ENCODE measurements at regions not wholly inside any gene's neighbourhood (a gene's known extent, or its start where the extent isn't known, plus 50 kb on each side); places are given as distances from the start of the nearest gene placed in this dataset.
"Not testable (repeated sequence)": the region's sequence is repeated elsewhere in the genome, so short reads cannot be mapped to it uniquely, and the experiment has no call there.

GRCh38 chr4:154030152-154030551 is 241.3 kb upstream of the SFRP2 start:
- no peak for DNase-seq

DNA sequence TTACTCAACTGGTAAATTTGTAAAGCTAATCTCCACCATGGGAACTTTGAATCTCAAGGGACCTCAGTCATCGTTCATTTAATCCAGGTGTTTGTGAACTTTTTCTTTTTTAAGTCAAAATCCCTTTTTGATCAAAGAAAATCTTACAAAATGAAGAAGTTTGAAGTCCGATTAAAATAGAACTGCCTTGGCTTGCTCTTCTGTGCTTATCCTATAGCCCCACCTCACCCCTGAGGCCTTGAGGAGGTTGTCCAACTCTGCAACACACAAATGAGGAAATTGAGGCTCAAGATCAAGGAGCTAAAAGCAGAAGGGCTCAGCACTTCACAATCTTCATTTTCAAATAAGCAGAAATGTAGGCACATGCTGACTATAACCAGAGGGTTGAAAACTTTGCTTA is 240.3 kb upstream of the SFRP2 start:
- no peak for DNase-seq

GRCh38 chr4:154025110-154025509 is 236.2 kb upstream of the SFRP2 start:
- DNase-seq, result no peak

DNA sequence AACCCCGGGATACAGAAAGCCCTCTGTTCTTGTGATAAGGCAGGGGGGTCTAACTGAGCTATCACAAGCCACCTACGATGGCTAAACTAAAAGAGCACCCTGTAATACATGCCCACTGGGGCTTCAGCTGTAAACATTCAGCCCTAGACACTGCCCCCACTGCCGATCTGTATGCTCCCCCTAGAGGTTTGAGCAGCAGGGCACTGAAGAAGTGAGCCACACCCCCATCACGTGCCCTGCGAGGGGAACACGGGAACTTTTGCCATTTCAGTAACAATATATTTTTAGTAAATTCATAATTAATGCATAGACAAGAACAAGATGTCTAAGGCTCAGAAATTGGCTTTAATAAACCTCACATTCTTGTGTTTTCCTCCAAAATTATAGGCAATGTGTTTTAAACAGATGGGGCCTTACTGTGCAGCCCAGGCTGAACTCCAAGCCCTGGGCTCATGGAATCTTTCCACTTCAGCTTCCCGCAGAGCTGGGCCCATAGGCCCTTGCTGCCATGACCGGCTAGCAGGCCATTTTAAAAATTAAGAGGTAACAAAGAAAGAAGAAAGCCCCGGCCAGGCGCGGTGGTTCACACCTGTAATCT is 235.3 kb upstream of the SFRP2 start:
- peak; percentile 22 for DNase-seq

- not testable (repeated sequence) for DNase-seq
These were observed 234.8 kb upstream of the SFRP2 start for GRCh38 chr4:154023671-154024070.

DNA sequence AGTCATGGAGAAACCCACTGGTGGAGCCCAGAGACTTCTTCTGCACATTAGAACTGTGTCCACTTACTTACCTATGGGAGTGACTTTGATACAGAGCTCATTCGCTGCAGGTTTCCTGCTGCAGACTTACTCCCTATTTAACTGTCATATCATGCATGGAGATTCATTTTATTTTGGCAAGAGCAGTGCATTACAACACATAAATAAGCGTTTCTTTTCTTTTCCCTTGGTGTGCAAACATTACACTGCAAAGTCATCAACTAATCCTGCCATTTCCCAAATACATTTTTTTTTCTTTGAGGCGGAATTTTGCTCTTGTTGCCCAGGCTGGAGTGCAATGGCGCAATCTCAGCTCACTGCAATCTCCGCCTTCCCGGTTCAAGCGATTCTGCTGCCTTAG is 230.9 kb upstream of the SFRP2 start:
- DNase-seq, result no peak

GRCh38 chr4:154018659-154019058 is 229.8 kb upstream of the SFRP2 start:
- peak; percentile 4 for DNase-seq

DNA sequence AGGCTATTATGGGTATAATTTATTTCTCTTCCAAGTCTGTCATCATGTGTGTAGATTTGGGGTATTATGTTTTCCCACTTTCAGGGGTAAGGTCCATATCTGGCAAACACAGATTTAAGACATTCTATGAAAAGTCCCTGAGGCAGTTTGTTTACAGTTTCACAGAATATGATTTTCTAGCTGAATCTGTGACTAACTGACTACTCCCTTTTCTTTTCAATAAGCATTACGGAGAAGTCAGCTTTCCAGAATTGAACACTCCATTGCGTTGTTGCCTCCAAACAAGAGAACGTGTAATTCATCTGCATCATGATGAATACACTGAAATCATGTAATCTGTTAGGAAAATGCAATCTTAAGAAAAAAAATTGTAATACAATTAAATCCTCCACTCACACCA is 226.7 kb upstream of the SFRP2 start:
- no peak for DNase-seq

- no peak for DNase-seq
These were observed 225.8 kb upstream of the SFRP2 start for GRCh38 chr4:154014407-154015321.

GRCh38 chr4:154013576-154013975 is 224.7 kb upstream of the SFRP2 start:
- DNase-seq, result no peak

- DNase-seq, result no peak
These were observed 221.5 kb upstream of the SFRP2 start for GRCh38 chr4:154010371-154010770.

GRCh38 chr4:154009788-154010187 is 220.9 kb upstream of the SFRP2 start:
- DNase-seq, result no peak

DNA sequence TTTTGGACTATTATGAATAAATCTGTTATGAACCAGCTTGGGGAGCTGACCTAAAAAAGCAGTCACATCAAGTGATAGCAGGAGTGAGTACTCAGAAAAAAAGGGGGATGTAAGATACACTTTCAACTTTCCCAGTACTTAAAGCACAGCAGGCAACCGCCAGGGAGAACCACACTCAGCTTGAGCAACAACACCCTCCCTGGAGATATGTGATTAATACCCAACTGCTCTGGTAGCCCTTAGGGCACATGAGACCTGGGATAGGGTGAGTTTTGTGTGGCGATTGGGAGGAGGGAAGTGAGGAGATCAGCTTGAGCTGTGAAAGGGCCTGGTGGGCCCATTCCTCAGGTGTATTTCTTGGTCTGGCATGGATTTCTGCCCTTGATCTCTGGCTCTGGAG is 220.3 kb upstream of the SFRP2 start:
- DNase-seq, result no peak

DNA sequence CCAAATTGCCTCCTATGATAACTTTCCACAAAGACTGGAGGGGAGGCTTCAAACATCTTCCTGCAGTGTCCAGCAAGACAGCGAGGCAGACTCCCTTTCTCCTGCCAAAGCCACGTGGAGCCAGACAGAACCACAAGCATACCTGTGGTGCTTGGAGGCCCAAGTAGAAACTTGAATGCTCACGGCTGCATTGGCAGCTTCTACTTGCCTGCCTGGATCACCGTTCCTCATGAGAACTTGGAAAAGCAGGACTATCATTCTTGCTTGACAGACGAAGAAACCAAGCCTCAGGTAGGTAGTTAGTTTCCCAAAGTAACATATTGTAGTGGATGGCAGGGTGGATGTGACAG is 216.3 kb upstream of the SFRP2 start:
- no peak for DNase-seq

- DNase-seq, result no peak
These were observed 215.8 kb upstream of the SFRP2 start for GRCh38 chr4:154004507-154005170.

DNA sequence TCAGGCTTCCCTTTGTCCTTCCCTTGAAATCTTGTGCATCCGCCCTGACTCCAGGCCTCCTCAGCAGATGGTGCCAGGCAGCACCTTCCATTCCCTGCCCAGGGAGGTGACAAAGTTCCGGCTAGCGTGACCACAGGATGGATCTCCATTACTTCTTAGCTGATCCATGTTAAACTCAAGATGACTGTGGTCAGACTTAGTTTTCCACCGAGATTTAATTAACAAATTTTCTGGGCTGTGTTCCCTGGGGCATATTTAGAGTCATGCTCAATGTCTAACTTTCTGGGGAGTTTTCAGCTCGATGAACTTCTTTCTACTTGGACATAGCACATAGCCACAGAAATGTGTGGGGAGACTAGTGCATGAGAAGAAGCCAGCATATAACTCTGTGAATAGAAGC is 215.1 kb upstream of the SFRP2 start:
- no peak for DNase-seq

GRCh38 chr4:154003378-154003777 is 214.5 kb upstream of the SFRP2 start:
- no peak for DNase-seq

- no peak for DNase-seq
These were observed 212.3 kb upstream of the SFRP2 start for GRCh38 chr4:154001193-154001592.

- no peak for DNase-seq
These were observed 208.6 kb upstream of the SFRP2 start for GRCh38 chr4:153997516-153997915.

DNA sequence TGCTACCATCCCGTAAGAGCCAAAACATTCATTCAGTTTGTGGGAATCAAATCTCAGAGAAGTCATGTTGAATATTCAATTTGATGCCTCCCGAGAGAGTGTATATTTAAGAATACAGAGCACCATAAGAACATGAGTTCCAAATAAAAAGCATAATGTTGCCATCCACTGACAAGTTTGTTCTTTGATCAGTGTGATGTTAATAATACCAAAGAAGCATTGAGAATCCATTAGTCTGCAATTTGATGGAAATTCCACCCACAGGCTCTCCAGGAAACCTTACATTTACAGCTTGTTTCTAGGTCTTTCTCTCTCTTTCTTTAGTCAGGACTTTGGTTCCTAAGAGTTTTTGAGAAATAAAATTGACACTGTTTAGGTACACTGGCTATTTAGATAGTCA is 200.6 kb upstream of the SFRP2 start:
- DNase-seq, result no peak

DNA sequence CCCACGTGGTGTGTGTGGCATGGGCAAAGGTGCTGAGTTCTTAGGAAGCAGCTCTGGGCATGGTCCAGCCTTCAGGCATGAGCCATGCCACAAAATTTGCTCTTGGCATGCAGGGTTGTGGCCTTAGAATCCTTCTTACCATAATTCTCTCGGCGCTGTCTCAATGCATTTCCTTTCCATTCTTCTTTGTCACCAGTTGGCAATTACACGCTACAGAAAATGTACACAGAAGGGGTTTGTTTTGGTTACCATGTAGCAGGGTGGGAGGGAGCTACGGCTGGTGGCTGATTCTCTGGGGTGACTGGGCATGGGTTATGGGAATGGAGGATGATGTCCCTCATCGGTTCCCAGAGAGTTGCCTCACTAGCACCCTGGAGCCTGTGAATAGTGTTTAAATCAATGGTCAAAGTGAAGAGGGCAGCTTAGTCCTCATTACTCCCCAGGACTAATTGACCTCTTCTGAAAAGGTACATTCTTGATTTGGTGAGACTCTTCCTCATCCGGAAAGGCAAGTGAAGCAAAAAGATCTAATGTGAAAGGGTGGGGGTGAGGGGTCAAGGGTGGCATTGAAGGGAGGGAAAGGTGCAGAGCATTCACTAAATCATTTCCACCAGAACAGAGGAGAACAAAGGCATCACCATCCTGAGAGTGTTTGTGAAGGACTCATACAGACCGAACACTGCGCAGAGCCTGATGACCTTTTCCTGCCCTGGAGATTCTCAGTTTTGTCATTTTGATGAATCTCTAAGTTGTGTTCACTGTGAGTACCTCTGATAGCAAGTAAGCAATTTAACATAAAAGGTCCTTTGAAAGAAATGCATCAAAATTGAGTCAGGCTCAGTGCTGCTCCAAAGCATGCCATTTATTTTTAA is 199.8 kb upstream of the SFRP2 start:
- no peak for DNase-seq

GRCh38 chr4:153987291-153987690 is 198.4 kb upstream of the SFRP2 start:
- DNase-seq, result no peak

DNA sequence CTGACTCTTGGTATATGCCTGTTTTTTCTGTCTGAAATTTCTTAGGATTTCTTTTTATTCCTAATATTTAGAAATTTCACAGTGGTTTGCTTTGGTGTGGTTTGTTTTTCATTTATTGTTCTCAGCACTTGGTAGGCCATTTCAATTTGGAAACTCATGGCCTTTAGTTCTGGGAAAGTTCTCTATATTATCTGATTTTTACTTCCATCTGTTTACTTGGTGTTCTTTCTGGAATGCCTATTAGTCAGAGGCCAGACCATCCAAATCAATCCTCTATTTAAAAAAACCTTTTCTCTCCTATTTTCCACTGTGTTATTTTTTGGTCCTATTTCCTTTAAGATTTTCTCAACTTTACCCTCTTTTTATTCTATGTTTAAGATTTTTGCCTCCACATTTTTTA is 188.1 kb upstream of the SFRP2 start:
- DNase-seq, result no peak
